ENCODE measurements at regions not wholly inside any gene's neighbourhood (a gene's known extent, or its start where the extent isn't known, plus 50 kb on each side); places are given as distances from the start of the nearest gene placed in this dataset.

DNA sequence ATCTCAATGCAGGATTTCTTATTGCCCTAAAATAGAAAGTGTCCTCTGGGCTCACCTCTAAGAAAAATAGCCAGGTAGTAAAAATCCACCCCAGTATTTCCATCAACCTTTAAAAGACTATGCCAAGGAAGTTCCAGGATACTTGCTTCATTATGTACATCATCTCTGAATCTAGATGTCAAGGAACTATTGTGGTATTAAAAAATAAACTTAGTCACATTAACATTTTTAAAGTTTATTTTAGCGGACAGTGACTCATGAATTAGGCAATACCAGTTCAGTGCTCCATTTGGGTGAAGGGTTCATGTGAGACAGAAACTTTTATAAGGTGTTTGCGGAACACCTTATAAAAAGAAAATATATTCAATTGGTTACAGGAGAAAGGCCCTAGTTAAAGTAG lies 209.2 kb downstream of the ADAM29 start:
- DNase-seq (ENCODE audit: low spot score) = no peak

DNA sequence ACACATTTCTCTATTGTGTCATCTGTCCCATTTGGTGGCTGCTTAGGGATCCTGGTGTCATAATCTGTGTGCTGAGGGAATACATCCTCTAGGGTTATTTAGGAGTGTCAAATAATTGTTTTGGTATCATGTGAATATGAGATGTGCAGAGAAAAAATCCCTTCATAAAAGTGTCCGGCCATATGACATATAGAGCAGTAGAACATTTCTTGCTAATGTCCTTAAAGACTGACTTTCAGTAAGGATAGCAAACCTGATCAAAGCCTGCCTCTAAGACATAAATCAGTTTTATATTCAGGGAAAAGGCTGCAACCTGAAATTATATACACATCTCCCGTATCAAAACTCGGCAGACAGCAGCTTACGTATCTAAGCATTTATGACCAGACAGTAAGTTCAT lies 211.6 kb downstream of the ADAM29 start:
- no peak for DNase-seq (ENCODE audit: low spot score)

DNA sequence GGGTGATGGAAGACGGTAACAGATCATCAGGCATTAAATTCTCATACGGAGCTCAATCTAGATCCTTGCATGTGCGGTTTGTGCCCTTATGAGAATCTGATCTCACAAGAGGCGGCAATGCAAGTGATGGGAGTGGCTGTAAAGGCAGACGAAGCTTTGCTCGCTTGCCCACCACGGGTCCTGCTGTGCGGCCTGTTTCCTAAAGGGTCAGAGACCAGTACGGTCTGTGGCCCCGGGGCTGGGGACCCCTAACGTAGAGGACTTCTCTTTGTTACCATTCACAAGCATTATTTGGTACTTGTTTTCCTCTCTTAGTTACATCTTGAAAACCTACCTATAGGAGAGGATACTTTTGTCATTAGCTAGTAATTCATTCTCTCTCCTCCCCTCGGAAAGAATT lies 221.0 kb downstream of the ADAM29 start:
- no peak for DNase-seq (ENCODE audit: low spot score)

DNA sequence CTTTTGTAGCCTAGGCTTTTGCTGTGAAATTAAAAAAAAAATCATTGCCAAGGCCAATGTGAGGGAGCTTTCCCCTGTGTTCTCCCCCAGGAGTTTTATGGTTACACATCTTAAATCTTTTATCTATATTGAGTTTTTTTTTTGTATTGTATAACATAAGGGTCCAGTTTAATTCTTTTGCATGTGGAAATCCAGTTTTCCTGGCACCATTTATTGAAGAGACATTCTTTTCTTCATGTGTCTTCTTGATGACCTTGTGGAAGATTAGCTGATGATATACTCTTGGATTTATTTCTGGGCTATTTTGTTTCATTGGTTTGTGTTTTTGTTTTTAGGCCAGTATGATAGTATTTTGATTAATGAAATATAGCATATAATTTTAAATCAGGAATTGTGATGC lies 225.0 kb downstream of the ADAM29 start:
- DNase-seq (ENCODE audit: low spot score) = no peak

DNA sequence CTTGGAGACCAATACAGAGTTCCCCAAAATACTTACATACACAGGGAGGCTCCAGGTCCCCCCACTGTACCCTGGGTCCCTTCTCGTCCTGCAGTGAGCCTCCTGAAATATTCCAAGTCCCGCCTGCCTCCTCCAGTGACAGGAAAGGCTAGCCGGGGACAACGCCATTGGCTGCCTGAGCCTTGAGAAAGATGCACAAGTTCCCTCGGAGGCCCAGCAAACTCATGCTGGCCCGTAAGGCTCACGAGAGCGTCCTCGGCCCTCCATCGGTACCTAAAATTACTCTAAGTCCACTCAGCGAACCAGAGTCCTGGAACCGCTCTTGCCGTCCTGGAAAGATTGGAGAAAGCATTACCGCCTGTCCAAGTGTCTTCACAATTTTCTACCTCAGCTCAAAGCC lies 228.6 kb downstream of the ADAM29 start:
- no peak for DNase-seq (ENCODE audit: low spot score)

DNA sequence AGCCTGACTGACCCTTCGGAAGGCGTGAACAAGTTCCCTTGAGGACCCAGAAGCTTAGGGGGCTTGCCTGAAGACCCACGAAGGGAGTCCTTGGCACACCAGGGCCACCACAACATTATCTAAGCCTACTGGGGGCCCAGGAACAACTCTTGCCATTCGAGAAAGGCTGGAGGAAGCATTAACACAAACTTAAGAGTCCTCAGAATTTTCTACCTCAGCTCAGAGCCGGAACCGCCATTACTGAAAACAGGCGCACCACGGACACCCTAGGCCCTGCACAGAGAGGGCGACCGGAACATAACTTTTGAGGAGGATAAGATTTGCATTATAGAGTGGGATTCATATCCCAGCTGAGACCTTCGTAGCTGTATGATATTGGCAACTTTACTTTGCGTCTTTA lies 229.1 kb downstream of the ADAM29 start:
- no peak for DNase-seq (ENCODE audit: low spot score)

DNA sequence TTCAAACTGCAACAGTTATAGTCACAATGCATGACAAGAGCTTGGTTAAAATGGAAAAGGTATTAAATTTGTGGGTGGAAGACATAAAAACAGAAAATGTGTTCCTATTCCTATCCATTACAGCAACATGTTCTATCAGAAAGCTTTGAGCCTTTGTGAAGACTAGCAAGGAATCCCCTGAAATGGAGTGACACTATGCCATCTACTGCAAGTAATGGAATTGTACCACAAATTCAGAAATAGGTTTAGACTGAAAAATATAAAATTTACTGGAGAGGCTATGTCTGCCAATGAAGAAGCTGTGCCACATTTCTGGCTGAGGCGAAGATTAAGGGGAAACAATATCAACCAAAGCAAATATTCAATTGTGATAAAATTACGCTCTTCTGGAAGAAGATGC lies 247.9 kb downstream of the ADAM29 start:
- no peak for DNase-seq (ENCODE audit: low spot score)

DNA sequence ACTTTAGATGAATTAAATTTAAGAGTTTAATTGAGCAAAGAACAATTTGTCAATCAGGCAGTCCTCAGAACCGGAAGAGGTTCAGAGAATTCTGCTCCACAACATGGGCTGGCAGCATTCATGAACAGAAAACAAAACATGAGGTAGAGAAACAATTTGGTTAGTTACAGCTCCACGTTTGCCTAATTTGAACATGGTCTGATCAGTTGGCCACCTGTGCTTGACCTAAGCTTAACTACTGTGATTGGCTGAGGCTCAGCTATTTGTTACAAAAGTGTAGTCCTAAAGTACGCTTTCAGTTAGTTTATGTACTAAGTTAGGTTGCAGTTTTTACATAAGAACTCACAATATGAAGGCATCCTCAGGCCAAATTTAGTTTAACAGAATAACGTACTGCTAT lies 258.6 kb downstream of the ADAM29 start:
- no peak for DNase-seq (ENCODE audit: low spot score)

DNA sequence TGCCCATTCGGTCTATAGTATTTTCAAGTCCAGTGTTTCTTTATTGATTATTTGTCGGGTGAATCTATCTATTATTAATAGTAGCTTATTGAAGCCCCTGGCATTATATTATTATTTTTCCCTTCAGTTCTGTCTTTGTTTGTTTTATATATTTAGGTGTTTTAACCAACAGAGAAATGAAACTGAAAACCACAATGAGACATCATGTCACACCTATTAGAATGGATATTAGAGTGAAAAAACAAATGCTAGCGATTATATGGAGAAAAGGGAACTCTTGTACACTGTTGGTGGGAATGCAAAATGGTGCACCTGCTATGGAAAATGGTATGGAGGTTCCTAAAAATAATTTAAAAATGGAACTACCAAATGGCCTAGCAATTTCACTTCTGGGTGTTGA lies 272.5 kb downstream of the ADAM29 start:
- DNase-seq (ENCODE audit: low spot score) = no peak

DNA sequence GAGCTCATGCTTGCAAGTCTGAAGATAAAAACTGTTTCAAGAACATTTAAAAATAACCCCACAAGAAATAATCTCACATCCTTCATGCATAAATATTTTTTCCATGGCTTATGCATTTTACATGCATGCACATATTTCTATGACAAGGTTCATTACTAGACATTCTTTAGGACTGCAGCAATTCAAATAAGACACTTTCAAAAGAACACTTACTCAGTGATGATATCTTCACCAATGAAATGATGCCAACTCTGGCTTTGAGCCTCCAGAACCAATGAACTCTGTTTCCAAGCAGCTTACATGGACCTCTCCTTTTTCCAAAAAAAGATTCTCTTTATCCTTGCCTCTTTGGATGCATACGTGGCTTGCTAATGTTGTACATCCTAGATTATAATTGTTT lies 279.9 kb downstream of the ADAM29 start:
- DNase-seq (ENCODE audit: low spot score) = no peak

DNA sequence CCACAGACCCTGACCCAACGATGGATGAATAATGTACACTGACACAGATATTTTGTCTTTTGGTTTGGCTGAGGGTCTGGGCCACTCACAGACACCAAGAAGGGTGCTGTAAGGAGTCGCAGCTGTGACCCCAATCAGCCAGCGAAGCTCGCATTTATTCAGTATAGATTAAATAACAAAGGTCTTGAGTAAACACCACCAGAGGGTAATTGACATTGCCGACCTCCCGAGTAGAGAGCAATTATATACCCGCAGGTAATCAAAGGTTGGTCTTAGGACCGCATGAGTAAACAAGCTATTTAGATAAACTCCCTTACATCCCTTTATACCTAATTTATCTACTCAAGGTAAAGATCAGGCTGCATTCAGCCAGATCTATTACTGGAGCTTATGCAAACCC lies 297.1 kb downstream of the ADAM29 start:
- DNase-seq (ENCODE audit: low spot score) = no peak

DNA sequence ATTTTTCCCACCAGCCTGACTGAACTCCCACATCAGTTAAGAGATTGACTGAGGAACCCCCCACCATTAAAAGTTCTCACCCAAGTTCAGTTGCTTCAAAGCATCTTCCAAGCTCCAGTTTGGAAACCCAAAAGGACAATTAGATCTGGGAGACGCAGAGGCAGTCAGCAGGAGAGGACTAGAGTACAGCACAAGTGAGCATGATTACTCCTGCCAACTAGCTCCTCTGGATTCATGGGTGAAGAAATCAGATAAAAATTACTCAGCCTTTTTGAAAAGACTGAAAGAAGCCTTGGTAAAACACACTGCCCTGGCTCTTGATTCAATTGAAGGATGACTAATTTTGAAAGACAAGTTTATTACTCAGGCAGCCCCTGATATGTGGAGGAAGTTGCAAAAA lies 297.5 kb downstream of the ADAM29 start:
- no peak for DNase-seq (ENCODE audit: low spot score)

DNA sequence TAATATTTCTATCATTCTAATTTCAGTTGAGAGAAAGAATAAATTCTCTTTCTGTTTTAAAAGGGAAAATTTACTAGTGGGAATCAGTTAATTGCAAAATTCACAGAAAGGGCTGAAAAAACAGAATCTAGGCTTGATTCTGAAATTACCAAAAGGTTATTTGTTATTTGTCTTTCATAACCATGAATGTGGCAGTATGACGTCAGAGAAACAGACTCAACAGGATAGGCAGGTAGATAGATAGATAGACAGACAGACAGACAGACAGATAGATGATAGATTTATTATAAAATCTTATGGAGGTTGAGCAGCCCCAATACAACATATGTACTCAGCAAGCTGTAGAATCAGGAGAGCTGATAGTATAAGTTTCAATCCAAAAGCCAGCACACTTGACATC lies 311.0 kb downstream of the ADAM29 start:
- no peak for DNase-seq (ENCODE audit: low spot score)

DNA sequence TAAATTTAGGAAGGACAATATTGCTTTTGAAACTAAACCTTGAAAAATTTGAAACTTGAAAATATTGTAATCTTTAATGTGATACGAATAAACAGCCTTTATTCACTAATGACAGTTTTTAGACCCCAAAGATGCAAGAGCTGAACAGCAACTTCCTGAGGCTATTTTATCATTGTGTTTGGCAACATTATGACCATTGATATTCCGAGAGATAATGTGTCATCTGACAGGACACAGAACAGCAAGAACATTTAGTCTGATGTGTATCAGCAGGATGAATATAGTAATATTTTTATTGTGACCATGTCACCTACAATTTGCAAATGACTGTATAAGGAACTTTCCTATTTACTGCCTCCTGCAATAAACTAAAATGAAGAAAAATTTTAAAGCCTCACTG lies 316.0 kb downstream of the ADAM29 start:
- no peak for DNase-seq (ENCODE audit: low spot score)

DNA sequence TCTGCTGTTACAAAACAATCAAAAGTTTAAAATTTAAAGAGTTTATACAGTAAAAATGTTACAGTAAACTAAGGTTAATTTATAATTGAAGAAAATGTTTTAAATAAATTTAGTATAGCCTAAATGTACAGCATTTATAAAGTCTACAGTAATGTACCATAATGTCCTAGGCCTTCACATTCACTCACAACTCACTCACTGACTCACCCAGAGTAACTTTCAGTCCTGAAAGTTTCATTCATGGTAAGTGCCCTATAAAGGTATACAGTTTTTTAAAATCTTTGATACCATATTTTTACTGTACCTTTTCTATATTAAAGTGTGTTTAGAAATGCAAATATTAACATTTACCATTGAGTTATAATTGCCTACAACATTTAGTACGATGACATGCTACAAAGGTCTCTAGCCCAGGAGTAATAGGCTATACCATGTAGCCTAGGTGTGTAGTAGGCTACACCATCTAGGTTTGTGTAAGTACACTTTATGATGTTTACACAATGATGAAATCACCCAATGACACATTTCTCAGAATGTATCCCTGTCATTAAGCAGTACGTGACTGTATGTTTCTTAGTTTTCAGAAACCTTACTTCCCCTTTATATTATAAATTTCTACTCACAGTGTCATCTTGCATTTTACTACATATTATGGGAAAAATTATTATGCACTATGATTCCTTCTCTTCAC lies 320.8 kb downstream of the ADAM29 start:
- no peak for DNase-seq (ENCODE audit: low spot score)

DNA sequence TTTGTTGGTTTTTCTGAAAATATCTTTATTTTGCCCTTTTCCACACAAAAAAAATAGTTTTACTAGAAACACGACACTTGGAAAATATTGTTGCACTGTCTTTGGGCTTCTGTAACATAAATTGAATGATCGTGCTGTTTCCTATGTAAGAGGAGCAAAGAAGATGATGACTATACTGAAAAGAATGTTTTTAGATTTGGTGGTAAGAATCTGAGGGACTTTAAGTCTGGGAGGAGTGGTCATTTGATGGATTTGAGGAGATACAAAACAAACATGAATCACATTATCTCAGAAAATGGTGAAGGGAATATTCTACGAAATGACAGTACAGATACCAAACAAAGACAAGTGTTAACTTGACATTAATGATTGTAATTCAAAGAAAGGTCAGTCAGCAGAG lies 328.8 kb downstream of the ADAM29 start:
- no peak for DNase-seq (ENCODE audit: low spot score)

DNA sequence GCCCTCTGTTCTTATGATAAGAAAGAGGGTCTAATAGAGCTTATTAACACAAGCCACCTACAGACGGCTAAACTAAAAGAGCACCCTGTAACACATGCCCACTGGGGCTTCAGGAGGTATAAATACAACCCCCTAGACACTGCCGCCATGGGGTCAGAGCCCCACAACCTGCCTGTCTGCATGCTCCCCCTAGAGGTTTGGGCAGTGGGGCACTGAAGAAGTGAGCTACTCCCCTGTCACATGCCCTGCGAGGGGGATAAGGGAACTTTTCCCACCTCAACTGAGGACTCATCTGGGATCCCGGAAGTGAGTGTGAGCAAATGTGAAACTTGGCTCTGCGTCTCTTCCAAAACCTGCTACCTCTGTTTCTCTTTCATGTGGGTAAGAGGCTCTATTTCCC lies 334.5 kb downstream of the ADAM29 start:
- no peak for DNase-seq (ENCODE audit: low spot score)

DNA sequence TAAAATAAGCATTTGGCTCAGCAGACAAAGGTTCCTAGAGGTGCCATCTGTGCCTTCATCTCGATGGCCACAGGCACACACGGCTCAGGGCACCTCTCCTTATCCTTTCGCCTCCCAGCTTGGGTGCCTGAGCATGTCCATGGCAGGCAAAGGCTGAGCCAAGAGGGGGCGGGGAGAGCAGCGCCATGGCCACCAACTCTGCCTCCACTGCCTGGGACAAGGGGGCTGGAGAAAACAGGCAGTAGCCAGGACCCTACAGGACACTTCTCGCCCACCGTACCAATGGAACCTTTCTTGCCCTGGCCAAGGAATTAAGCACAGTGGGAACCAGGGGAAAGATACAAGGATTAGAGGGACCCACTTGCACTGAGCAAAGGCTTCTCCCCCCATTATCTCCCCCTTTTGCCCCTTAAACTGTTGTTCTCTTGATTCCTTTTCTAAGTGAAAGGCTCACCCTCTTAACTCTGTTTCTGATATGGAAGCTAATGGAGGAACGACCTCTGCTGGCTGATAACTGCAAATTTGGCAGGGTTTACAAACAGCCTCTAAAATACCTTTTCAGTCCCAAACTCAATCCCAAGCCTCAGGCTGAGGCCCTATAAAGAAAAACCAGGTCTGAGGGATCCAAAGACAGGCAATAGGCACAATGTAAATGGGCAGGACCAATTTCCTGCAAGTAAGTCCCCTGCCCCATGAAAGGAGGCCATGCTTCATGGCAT lies 335.2 kb downstream of the ADAM29 start:
- DNase-seq (ENCODE audit: low spot score) = no peak

DNA sequence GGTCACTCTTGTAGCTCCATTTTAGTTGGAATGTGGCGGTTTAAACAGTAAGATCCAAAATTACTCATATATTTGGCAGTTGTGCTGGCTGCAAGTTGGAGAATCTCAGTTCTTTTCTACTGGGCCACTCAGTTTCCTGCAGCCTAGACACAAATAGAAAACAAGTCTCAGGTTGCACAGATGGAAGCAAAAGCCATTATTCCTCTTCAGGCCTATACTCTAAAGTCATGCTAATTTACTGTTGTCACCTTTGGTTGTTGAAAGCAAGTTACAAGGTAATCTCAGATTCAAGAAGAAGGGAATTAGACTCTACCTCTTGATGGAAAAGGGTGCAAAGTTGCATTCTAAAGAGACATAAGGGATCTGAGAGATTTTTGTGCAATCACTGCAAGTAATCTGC lies 345.4 kb downstream of the ADAM29 start:
- DNase-seq (ENCODE audit: low spot score) = no peak

DNA sequence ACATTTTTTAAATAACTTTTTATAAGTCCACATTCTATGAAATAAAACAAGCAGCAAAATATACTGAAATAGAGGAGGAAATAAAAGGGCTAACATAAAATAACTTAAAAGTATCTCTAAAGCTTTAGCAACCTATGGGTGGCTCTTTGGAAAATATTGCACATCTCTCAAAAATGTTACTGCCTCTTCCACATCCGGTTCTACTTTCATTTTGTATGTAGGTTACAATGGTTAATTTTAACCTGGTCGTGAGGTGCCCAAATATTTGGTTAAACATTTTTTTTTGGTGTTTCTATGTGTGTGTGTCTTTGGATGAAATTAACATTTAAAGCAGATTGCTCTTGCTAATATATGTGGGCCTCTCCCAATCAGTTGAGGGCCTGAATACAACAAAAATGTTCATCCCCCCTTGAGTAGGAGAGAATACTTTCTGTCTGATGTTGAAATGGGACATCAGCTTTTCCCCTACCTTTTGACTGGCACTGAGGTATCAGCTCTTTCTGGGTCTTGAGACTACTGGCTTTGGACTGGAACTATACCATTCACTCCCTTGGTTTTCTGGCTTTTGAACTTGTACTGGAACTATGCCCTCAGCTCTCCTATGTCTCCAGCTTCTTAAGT lies 353.0 kb downstream of the ADAM29 start:
- DNase-seq (ENCODE audit: low spot score) = no peak

DNA sequence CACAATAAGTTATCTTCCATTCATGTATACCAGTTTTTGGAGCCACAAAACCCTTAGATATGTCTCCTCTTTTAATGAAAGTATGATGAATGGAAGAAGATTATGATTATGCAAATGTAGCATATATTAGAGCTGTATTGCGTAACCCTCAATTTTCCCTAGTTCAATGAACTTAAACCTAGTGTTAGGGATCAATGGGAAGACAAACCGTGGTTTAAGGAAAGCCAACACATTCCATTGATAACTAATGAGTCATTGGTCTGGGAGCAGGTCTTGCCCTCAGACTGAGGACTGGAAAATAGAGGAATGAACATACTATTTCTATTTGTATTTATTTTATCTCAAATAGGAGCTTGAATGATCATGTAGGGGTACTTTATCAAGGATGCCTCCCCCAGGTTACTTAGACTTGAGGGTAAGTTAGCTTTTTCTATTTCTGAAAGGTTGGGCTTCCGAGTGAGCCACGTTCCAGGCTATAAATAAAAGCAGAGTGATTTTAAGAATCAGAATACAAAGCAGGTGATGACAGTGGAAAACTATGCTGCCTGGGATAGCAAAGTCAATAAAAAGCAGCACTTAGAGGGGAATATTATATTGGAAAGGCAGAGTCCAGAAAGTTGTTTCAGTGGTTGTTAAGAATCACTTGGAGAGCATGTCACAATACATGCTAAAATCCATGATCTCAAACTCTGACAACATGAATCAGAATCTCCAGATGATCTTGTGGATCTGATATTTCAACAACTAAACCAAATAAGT lies 356.0 kb downstream of the ADAM29 start:
- DNase-seq (ENCODE audit: low spot score) = no peak

DNA sequence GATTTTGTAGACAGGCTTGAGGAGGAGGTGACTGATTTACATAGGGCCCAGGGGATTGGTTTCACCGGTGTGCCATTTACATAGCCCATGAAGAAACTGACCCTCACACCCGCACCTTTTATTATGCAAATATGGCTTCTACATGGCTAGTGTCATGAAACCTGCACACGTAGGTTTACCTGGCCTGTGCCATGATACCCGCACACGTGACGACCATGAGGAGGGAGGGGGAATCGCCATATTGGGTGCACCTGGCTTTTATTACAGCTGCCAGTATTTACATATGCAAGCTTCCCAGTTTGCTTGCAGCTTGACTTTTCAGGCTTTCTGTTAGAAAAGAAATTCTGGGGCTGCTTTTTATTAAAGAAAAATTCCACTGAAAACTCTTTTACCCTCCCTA lies 359.7 kb downstream of the ADAM29 start:
- DNase-seq (ENCODE audit: low spot score) = no peak

DNA sequence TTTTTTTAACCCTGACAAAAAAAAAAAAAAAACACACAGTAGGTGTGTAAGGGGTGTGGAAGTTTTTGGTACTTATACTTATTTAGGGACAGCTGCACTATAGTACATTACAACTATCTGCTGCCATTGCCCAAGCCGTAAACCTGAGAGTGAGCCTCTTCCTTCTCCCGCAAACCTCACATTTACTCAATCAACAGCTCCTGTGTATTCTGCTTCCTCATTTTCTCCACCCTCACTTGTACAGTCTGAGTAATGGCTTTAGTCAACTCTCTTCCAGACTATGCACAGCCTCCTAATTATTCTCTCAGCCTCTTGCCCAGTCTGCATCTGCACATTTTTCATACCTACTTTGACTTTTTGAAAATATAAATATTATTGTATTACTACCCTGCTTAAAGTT lies 362.0 kb downstream of the ADAM29 start:
- no peak for DNase-seq (ENCODE audit: low spot score)
